Peyer's patch (tissue), 4 donors: ENCODE measurements at regions not wholly inside any gene's neighbourhood (a gene's known extent, or its start where the extent isn't known, plus 50 kb on each side); places are given as distances from the start of the nearest gene placed in this dataset.

ENCODE experiments used
- DNase-seq, 3 donors: peaks; one replicate each; pipeline ENCODE4 v3.0.0-alpha.2; 2017 to 2019
- H3K27ac ChIP-seq, 4 donors: fragments of 200-600 bp; sonication (generic); one replicate each; pipeline ENCODE4 v1.5.1; 2016 to 2019
- H3K27me3 ChIP-seq, 2 donors: fragments of 200-600 bp; sonication (generic); one replicate each; pipeline ENCODE4 v1.5.1; 2019
- H3K36me3 ChIP-seq, 3 donors: fragments of 200-600 bp; sonication (generic); one replicate each; pipeline ENCODE4 v1.5.1; 2016 to 2019
- H3K4me1 ChIP-seq, 4 donors: fragments of 200-600 bp; sonication (generic); one replicate each; pipeline ENCODE4 v1.5.1; 2016 to 2019
- H3K4me3 ChIP-seq, 4 donors: fragments of 200-600 bp; sonication (generic); 1 replicate in 3 of 4; 2 replicates in 1 of 4; pipeline ENCODE4 v1.5.1; 2016 to 2019; ENCODE audit warnings: mild to moderate bottlenecking in 1 of 4
- H3K9me3 ChIP-seq, 4 donors: fragments of 200-600 bp; sonication (generic); one replicate each; pipeline ENCODE4 v1.5.1; 2016 to 2019; ENCODE audit warnings: mild to moderate bottlenecking in 1 of 4
- POLR2A ChIP-seq, 2 donors: fragments of 450-650 bp; IDR thresholded peaks; one replicate each; pipeline ENCODE4 v1.5.1; 2017; ENCODE audit warnings: antibody characterized with exemption in 2 of 2, mild to moderate bottlenecking in 2 of 2, moderate library complexity in 2 of 2
- TF ChIP-seq, protein P1 (sequence below), 6 experiments: fragments of 450-650 bp in 4 of 6; fragments of 200-600 bp in 2 of 6; sonication (generic) in 1 of 6; IDR thresholded peaks; one replicate each; pipeline ENCODE4 v1.5.1; 2017 to 2019; ENCODE audit warnings: antibody characterized with exemption in 6 of 6, mild to moderate bottlenecking in 3 of 6, moderate library complexity in 1 of 6

DNA sequence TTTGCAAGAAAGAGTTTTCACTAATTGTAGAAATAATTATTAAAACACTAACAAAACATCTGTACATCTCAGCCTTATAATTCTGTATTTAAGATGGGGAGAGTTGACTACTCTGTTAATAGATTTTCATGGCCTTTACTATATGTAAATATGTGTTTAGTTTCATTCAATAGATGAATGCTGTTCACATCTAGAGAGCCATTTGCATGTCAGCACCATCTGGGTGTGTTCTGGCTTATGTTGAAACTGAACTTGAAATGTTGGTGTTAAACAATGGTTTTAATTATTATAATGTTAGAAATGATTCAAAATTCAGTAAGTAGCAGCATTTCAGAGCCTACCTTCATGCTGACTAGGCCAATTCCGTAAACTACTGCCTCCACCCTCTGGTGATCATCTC lies 102.5 kb upstream of the ADAD1 start:
- H3K4me3 ChIP-seq, result no peak overlapping the region
- H3K9me3 ChIP-seq, result no peaks in the 10 kb centered on the region
- no peaks in the 10 kb centered on the region for H3K4me1 ChIP-seq
- peaks cover 0 to 78% (median 0%) of the 10 kb centered on the region in 3 donors for H3K36me3 ChIP-seq
- TF ChIP-seq, protein P1, sequence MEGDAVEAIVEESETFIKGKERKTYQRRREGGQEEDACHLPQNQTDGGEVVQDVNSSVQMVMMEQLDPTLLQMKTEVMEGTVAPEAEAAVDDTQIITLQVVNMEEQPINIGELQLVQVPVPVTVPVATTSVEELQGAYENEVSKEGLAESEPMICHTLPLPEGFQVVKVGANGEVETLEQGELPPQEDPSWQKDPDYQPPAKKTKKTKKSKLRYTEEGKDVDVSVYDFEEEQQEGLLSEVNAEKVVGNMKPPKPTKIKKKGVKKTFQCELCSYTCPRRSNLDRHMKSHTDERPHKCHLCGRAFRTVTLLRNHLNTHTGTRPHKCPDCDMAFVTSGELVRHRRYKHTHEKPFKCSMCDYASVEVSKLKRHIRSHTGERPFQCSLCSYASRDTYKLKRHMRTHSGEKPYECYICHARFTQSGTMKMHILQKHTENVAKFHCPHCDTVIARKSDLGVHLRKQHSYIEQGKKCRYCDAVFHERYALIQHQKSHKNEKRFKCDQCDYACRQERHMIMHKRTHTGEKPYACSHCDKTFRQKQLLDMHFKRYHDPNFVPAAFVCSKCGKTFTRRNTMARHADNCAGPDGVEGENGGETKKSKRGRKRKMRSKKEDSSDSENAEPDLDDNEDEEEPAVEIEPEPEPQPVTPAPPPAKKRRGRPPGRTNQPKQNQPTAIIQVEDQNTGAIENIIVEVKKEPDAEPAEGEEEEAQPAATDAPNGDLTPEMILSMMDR (IDR thresholded peaks at IDR 0.05), result no peak
- TF ChIP-seq POLR2A (IDR thresholded peaks at IDR 0.05), result no peak
- DNase-seq, result no peak
- no peak overlapping the region for H3K27ac ChIP-seq
- no peaks in the 10 kb centered on the region for H3K27me3 ChIP-seq

DNA sequence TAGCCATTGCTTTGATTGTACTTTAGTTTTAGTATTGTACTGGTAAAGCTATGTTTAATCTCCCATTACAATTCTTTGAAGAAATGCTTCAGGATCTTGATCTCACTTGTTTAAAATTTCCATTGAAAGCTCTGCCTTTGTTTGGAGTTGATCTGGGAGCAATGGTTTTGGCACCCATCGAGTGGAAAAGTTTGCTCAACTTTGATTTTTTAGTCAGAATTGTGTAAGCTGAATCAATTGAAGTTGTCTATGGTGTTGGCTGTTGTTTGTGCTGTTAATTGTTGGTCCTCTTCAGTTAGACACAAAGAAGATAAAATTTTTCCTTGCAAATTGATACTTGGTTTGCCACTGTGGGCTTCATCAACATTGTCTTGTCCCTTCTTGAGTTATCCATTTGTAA lies 99.8 kb upstream of the ADAD1 start:
- no peak overlapping the region for H3K27ac ChIP-seq
- no peaks in the 10 kb centered on the region for H3K27me3 ChIP-seq
- TF ChIP-seq POLR2A (IDR thresholded peaks at IDR 0.05), result no peak
- TF ChIP-seq, protein P1 (IDR thresholded peaks at IDR 0.05), result no peak
- H3K36me3 ChIP-seq, result peaks cover 0 to 87% (median 0%) of the 10 kb centered on the region in 3 donors
- no peak overlapping the region for H3K4me3 ChIP-seq
- H3K9me3 ChIP-seq, result no peaks in the 10 kb centered on the region
- no peaks in the 10 kb centered on the region for H3K4me1 ChIP-seq
- no peak for DNase-seq

DNA sequence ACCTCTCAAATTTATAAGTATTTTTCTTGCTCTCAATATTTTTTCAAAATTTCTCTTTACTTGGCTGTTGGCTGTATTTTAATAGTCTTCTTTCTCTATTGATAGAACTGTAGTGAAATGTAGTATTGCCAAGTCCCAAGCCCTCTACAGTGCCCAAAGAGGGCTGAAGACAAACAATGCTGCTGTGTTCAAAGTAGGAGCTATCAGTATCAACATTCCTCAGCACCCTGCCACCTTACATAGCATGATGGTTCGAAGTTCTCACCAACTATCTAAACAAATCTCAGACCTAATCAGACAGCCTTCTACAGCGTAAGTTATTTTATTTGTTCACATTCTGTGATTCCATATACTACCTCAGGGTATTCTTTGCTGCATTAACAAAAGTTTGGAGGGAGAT lies 99.1 kb upstream of the ADAD1 start:
- Histone ChIP-seq H3K27me3 (no peaks in the 10 kb centered on the region), H3K9me3 (no peaks in the 10 kb centered on the region), H3K4me3 (no peak overlapping the region), H3K36me3 (peaks cover 0 to 82% (median 0%) of the 10 kb centered on the region in 3 donors), H3K4me1 (no peaks in the 10 kb centered on the region), H3K27ac (no peak overlapping the region)
- no peak for TF ChIP-seq POLR2A (IDR thresholded peaks at IDR 0.05)
- TF ChIP-seq, protein P1 (IDR thresholded peaks at IDR 0.05), result no peak
- no peak for DNase-seq

DNA sequence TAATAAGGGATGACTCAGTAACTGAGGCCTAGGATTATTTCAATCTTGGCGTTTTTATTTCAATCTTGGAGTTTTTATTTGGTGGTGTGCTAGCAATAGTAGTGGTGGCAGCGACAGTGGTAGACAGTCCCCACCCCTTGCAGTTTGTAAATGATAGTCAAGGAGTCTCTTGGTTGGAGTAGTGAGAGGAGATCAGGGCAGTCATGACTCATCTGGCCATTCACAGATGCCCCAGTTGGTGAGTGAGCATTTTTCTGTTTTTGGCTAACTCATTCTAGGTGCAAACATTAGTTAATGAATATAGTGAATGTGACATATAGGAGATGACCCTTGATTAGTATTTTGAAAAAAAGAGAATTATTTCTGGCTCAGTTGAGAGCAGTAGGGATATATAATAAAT lies 93.5 kb upstream of the ADAD1 start:
- H3K9me3 ChIP-seq, result no peaks in the 10 kb centered on the region
- no peak overlapping the region for H3K4me3 ChIP-seq
- H3K36me3 ChIP-seq, result peaks cover 0 to 77% (median 0%) of the 10 kb centered on the region in 3 donors
- DNase-seq, result no peak
- TF ChIP-seq, protein P1 (IDR thresholded peaks at IDR 0.05), result no peak
- no peak for TF ChIP-seq POLR2A (IDR thresholded peaks at IDR 0.05)
- no peaks in the 10 kb centered on the region for H3K4me1 ChIP-seq
- no peaks in the 10 kb centered on the region for H3K27me3 ChIP-seq
- H3K27ac ChIP-seq, result no peak overlapping the region

DNA sequence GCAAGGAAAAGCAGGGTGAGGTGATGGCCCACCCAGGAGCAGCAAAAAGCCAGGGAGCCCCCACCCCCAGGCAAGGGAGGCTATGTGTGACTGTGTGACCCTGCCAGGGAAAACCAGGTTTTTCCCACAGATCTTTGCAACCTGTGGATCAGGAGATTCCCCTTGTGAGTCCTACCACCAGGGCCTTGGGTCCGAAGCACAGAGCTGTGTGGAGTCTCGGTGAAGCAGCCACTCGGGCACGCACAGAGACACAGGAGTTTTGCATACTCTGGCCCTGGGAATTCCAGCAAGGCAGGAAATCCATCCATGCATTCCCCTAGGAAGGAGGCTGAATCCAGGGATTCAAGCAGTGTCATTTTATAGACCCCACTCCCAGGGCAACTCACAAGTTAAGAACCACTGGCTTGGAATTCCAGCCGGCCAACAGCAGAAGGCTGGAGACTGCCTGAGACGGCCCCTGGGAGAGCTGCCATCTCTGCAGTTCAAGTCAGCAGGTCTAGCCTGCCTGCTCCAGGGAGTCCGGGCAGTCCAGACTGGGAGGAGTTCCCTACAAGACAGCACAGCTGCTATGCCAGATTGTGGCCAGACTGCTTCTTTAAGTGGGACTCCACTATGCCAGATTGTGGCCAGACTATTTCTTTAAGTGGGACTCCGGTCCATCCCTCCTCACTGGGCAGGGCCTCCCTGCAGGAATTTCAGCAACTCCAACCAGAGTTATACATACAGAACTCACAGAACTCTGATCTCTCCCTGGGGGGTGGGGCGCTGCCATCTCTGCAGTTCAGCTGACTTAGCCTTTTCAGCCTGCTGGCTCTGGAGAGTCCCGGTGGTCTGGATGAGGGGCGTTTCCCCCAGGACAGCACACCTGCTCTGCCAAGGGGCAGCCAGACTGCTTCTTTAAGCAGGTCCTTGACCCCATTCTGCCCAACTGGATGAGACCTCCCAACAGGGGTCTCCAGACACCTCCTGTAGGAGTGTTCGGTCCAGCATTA lies 85.1 kb upstream of the ADAD1 start:
- no peak for TF ChIP-seq POLR2A (IDR thresholded peaks at IDR 0.05)
- TF ChIP-seq, protein P1 (IDR thresholded peaks at IDR 0.05), result no peak
- Histone ChIP-seq H3K9me3 (no peaks in the 10 kb centered on the region), H3K27ac (no peak overlapping the region), H3K36me3 (peaks cover 0 to 52% (median 0%) of the 10 kb centered on the region in 3 donors), H3K4me3 (no peak overlapping the region), H3K4me1 (no peaks in the 10 kb centered on the region), H3K27me3 (no peaks in the 10 kb centered on the region)
- no peak for DNase-seq
